Adrenal gland (tissue), 9 donors: ENCODE measurements at regions not wholly inside any gene's neighbourhood (a gene's known extent, or its start where the extent isn't known, plus 50 kb on each side); places are given as distances from the start of the nearest gene placed in this dataset.

Experiments
- DNase-seq, 7 donors: peaks; one replicate each; pipeline ENCODE4 v3.0.0-alpha.2; 2019 to 2020
- H3K27ac ChIP-seq, 5 donors: fragments of 200-600 bp; sonication (generic) in 4 of 5; 1 replicate in 3 of 5; 2 replicates in 2 of 5; pipeline versions ENCODE4 v1.5.1 to v1.8.0; 2016 to 2020; ENCODE audit warnings: mild to moderate bottlenecking in 1 of 5
- H3K27me3 ChIP-seq: fragments of 200-600 bp; 2 replicates; pipeline ENCODE4 v1.8.0; 2021
- H3K36me3 ChIP-seq, 2 donors: fragments of 200-600 bp; replicated peaks in 1 of 2; 1 replicate in 1 of 2; 2 replicates in 1 of 2; pipeline versions ENCODE4 v1.5.1 to v1.8.0; 2018 to 2022
- H3K4me1 ChIP-seq, 2 donors: fragments of 200-600 bp; replicated peaks in 1 of 2; 1 replicate in 1 of 2; 2 replicates in 1 of 2; pipeline versions ENCODE4 v1.5.1 to v1.8.0; 2018 to 2021
- H3K4me3 ChIP-seq, 4 donors: fragments of 200-600 bp; sonication (generic) in 3 of 4; one replicate each; pipeline ENCODE4 v1.5.1; 2016 to 2018
- H3K9me3 ChIP-seq, 3 donors: fragments of 200-600 bp; sonication (generic) in 1 of 3; replicated peaks in 1 of 3; 1 replicate in 2 of 3; 2 replicates in 1 of 3; pipeline versions ENCODE4 v1.5.1 to v1.8.0; 2016 to 2021
- POLR2A ChIP-seq, 2 donors: fragments of 450-650 bp; IDR thresholded peaks; one replicate each; pipeline ENCODE4 v1.6.1; 2017; ENCODE audit warnings: antibody characterized with exemption in 2 of 2, mild to moderate bottlenecking in 2 of 2, moderate library complexity in 1 of 2
- WGBS, 4 donors: extraction: QIAGEN DNeasy Blood & Tissue Kit in 2 of 4; methylation state at CpG; one replicate each; pipeline versions ENCODE4 v1.1.5 to v1.1.7; 2013 to 2017; 5-methylcytosine and 5-hydroxymethylcytosine counted together
- intact Hi-C, 2 donors: fragments of 100-400 bp; cut with DNase I; formaldehyde crosslinking; loops; one replicate each; pipeline versions ENCODE4 v1.14.1 to v1.15.0; 2022 to 2023
- TF ChIP-seq, protein P1 (sequence below), 6 experiments: fragments of 450-650 bp in 4 of 6; fragments of 200-600 bp in 2 of 6; sonication (generic) in 1 of 6; IDR thresholded peaks; 1 replicate in 5 of 6; 2 replicates in 1 of 6; pipeline versions ENCODE4 v1.5.1 to v1.8.0; 2016 to 2021; ENCODE audit warnings: antibody characterized with exemption in 6 of 6, mild to moderate bottlenecking in 2 of 6, moderate library complexity in 1 of 6
- donor health status: healthy with polysubstance abuse.
- donor health status: Bipolar disorder and iron deficiency.
- donor health status: DM: yes; HTN: yes; CAD: no.
- donor health status: DM: no; HTN: no; CAD: no.
- donor health status: DM: no; HTN: no; CAD: no.

DNA sequence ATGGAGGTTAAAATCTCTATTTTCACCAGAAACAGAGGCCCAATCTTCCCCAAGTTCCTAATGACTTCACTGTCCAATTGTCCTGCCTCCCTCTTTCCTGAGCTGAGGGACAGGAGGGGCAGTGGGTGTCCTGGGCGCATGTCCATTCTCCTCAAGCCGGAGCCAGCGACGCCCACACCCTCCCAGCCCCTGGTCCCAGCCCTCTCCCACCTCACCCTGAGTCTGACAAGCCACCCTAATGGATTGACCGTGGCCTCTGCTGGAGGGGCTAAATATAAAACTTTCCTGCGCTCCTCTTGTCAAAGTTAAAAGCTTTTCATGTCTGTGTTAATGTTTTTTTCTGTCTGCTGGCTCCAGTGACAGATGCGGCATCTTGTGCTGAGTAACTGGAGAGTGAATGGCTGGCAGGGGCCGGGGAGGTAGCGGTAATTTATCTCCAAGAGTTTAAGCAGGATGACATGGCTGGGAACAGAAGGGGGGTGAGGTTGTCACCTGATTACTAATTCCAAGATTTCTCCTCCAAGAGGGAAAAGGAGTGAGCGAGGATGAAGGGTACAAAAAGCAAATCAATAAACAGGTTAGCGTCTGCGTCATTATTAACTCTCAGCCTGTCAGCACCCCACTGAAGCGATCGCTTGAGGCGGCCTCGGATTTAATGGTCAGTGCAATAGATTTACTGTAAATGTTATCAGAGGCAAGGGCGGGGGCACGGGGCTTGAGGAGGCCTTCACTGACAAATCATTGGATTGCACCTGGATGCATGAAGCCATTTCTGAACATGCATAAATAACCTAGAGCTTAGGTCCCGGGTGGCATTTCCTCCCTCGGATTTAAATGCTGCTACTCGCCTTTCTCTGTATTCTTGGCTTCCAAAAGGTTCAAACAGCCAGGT lies 118.1 kb upstream of the MAFB start:
- TF ChIP-seq, protein P1, sequence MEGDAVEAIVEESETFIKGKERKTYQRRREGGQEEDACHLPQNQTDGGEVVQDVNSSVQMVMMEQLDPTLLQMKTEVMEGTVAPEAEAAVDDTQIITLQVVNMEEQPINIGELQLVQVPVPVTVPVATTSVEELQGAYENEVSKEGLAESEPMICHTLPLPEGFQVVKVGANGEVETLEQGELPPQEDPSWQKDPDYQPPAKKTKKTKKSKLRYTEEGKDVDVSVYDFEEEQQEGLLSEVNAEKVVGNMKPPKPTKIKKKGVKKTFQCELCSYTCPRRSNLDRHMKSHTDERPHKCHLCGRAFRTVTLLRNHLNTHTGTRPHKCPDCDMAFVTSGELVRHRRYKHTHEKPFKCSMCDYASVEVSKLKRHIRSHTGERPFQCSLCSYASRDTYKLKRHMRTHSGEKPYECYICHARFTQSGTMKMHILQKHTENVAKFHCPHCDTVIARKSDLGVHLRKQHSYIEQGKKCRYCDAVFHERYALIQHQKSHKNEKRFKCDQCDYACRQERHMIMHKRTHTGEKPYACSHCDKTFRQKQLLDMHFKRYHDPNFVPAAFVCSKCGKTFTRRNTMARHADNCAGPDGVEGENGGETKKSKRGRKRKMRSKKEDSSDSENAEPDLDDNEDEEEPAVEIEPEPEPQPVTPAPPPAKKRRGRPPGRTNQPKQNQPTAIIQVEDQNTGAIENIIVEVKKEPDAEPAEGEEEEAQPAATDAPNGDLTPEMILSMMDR (IDR thresholded peaks at IDR 0.05) = no peak
- TF ChIP-seq POLR2A (IDR thresholded peaks at IDR 0.05) = no peak

DNA sequence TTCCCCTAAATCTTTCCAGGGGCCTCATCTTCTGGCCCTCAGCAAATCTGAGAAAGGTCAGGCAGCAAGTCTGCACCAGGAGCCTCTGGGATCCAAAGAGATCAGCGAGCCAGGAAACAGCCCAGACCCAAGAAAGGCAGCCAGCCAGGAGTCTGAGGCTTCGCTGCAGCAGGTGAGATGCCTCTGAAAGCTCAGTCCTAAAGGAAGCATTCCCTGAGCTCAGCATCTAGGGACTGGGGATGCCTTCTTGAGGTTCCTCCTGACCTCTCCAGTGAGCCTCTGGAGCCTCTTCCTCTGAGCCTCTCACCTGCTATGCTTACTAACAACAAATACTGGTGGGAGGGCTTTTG lies 118.8 kb upstream of the MAFB start:
- Histone ChIP-seq H3K27ac (no peak overlapping the region), H3K4me3 (no peak overlapping the region)
- DNase-seq = peak in 1 of 7 donors; percentile 3

More for the DNA sequence above, 118.1 kb upstream of the MAFB start:
- 42 to 67% (median 59%) methylated on average over 21 of the region's 21 CpGs for WGBS, 4 donors
- H3K36me3 ChIP-seq = no peaks in the 10 kb centered on the region
- no peak overlapping the region for H3K27ac ChIP-seq
- peak in 1 of 7 donors; percentile 47 for DNase-seq
- H3K9me3 ChIP-seq = no peaks in the 10 kb centered on the region
- intact Hi-C loops = no loop called here
- H3K4me1 ChIP-seq = no peaks in the 10 kb centered on the region
- H3K4me3 ChIP-seq = no peak overlapping the region
- peaks cover 2% of the 10 kb centered on the region for H3K27me3 ChIP-seq

DNA sequence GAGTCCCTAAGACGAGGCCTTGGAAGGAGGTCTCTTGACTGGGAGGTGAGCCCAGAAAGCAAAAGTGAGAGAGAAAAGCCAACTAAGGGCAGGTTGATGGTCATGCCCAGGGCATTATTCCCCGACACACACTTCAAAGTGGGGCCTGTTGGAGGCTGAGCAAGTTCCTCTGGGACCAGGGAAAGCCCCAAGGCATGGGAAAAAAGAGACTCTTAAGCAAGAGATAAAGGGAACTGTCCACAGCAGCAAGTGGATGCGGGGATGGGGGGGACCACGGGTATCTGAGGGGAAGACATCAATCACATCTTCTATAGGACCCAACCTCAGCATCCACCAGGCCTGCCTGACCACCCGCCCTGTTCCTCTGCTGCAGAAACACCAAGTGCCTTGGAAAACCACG lies 119.9 kb upstream of the MAFB start:
- Histone ChIP-seq H3K36me3 (no peaks in the 10 kb centered on the region), H3K27me3 (peaks cover 2% of the 10 kb centered on the region), H3K4me1 (no peaks in the 10 kb centered on the region), H3K9me3 (no peaks in the 10 kb centered on the region), H3K4me3 (no peak overlapping the region), H3K27ac (no peak overlapping the region)
- intact Hi-C loops = no loop called here
- peak in 1 of 7 donors; percentile 24 for DNase-seq
- TF ChIP-seq, protein P1 (IDR thresholded peaks at IDR 0.05) = no peak
- TF ChIP-seq POLR2A (IDR thresholded peaks at IDR 0.05) = no peak
- 70 to 82% (median 76%) methylated on average over 4 to 6 of the region's 6 CpGs for whole genome bisulfite sequencing, 4 donors

More for the DNA sequence above, 118.8 kb upstream of the MAFB start:
- Histone ChIP-seq H3K4me1 (no peaks in the 10 kb centered on the region), H3K9me3 (no peaks in the 10 kb centered on the region), H3K27me3 (peaks cover 2% of the 10 kb centered on the region), H3K36me3 (no peaks in the 10 kb centered on the region)
- intact Hi-C loops = no loop called here
- 77 to 87% (median 85%) methylated on average over 2 of the region's 2 CpGs for WGBS, 4 donors
- TF ChIP-seq, protein P1 (IDR thresholded peaks at IDR 0.05) = no peak
- TF ChIP-seq POLR2A (IDR thresholded peaks at IDR 0.05) = no peak

DNA sequence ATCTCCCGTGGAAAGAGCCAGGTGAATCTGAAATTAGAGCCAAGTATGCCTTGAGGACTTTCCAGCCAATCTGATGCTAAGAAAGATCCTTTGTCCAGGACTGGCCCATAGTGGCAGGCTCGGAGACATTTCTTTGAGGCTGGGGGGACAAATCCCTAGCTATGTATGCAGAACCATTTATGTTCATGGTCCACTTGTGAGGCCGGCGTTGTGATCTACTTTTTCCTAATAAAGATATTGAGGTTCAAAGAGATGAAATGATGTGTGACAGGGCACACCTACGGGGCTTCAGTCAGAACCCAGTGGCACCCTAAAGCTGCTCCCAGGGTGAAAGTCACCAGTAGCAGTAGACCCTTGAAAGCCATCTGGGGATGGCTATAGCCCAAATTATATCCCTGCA lies 120.3 kb upstream of the MAFB start:
- TF ChIP-seq, protein P1 (IDR thresholded peaks at IDR 0.05) = no peak
- no peak for TF ChIP-seq POLR2A (IDR thresholded peaks at IDR 0.05)
- H3K4me1 ChIP-seq = no peaks in the 10 kb centered on the region
- no peak overlapping the region for H3K4me3 ChIP-seq
- DNase-seq = peak in 1 of 7 donors; percentile 10
- H3K27ac ChIP-seq = no peak overlapping the region
- peaks cover 2% of the 10 kb centered on the region for H3K27me3 ChIP-seq
- WGBS, 4 donors = 89 to 100% (median 96%) methylated on average over 5 of the region's 5 CpGs
- intact Hi-C loops = no loop called here
- no peaks in the 10 kb centered on the region for H3K36me3 ChIP-seq
- H3K9me3 ChIP-seq = no peaks in the 10 kb centered on the region
